Kidney epithelial cell (primary cell): ENCODE measurements at regions not wholly inside any gene's neighbourhood (a gene's known extent, or its start where the extent isn't known, plus 50 kb on each side); places are given as distances from the start of the nearest gene placed in this dataset.

ENCODE experiments used
- DNase-seq: peaks from one replicate; pipeline ENCODE4 v3.0.0-alpha.2; 2010; ENCODE audit warnings: low read depth
- H3K27me3 ChIP-seq: 2 replicates; pipeline ENCODE4 v1.6.0; 2011; ENCODE audit warnings: low read length; ENCODE audit not compliant: control insufficient read depth, insufficient read depth
- H3K36me3 ChIP-seq: 2 replicates; pipeline ENCODE4 v1.5.1; 2011; ENCODE audit warnings: low read length; ENCODE audit not compliant: control insufficient read depth, insufficient read depth
- H3K4me3 ChIP-seq: 2 replicates; pipeline ENCODE4 v1.5.1; 2011; ENCODE audit warnings: low read depth, mild to moderate bottlenecking, control low read depth, low read length
- CTCF ChIP-seq: IDR thresholded peaks from 2 replicates; pipeline ENCODE4 v1.5.1; 2011; ENCODE audit warnings: mild to moderate bottlenecking, moderate library complexity, low read length, control low read depth, inconsistent platforms; ENCODE audit not compliant: insufficient read depth, poor library complexity, severe bottlenecking

- Histone ChIP-seq H3K27me3 (peaks cover 21% of the 10 kb centered on the region), H3K36me3 (no peaks in the 10 kb centered on the region), H3K4me3 (no peak overlapping the region)
- DNase-seq, result no peak
- no peak for TF ChIP-seq CTCF
These were observed 194.8 kb upstream of the C14orf180 start for GRCh38 chr14:104384776-104385071.

DNA sequence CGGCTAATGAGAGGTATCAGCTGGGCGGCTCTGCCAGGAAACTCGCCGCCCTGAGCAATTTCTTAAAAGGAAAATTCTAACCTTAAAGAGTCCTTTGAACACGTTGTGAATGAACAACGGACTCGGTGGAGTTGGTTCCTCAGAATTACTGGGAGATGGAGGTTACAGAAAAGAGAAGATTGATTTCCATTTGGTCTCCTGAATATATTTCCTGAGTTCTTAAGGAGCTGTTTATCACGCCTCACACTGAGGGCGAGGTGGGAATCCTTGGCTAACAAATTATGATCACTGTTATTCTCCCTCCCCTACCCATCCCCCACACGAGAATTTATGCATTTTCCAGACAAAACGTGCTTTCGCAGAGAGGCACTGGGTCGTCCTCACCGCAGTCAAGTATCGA, 194.5 kb upstream of the C14orf180 start:
- no peak overlapping the region for H3K4me3 ChIP-seq
- peaks cover 21% of the 10 kb centered on the region for H3K27me3 ChIP-seq
- DNase-seq, result no peak
- TF ChIP-seq CTCF, result no peak
- H3K36me3 ChIP-seq, result no peaks in the 10 kb centered on the region

GRCh38 chr14:104385531-104386101, 193.9 kb upstream of the C14orf180 start:
- DNase-seq, result no peak
- Histone ChIP-seq H3K4me3 (no peak overlapping the region), H3K36me3 (no peaks in the 10 kb centered on the region), H3K27me3 (peaks cover 21% of the 10 kb centered on the region)
- TF ChIP-seq CTCF, result no peak

- H3K4me3 ChIP-seq, result no peak overlapping the region
- no peak for DNase-seq
- H3K27me3 ChIP-seq, result peaks cover 20% of the 10 kb centered on the region
- H3K36me3 ChIP-seq, result no peaks in the 10 kb centered on the region
- no peak for TF ChIP-seq CTCF
These were observed 193.3 kb upstream of the C14orf180 start for GRCh38 chr14:104386151-104386841.

GRCh38 chr14:104387022-104388010, 192.2 kb upstream of the C14orf180 start:
- Histone ChIP-seq H3K36me3 (no peaks in the 10 kb centered on the region), H3K4me3 (no peak overlapping the region), H3K27me3 (peaks cover 28% of the 10 kb centered on the region)
- no peak for TF ChIP-seq CTCF
- no peak for DNase-seq
